OCI-LY3 (cell line): ENCODE measurements at regions not wholly inside any gene's neighbourhood (a gene's known extent, or its start where the extent isn't known, plus 50 kb on each side); places are given as distances from the start of the nearest gene placed in this dataset.

Experiments
- H2AFZ ChIP-seq: fragments of 200-600, 300-600 bp; shearing (Covaris generic); 2 replicates; pipeline ENCODE4 v1.6.0; 2014; ENCODE audit warnings: antibody characterized with exemption, low read depth, low read length
- H3K27ac ChIP-seq: fragments of 200-600, 300-600 bp; sonication (generic); 2 replicates; pipeline ENCODE4 v1.5.1; 2014; ENCODE audit warnings: mild to moderate bottlenecking, low read length, moderate library complexity, mixed read lengths
- H3K27me3 ChIP-seq: fragments of 200-600, 300-600 bp; sonication (generic); 2 replicates; pipeline ENCODE4 v1.6.1; 2014; ENCODE audit warnings: low read depth, low read length, mixed read lengths
- H3K36me3 ChIP-seq: fragments of 200-600, 300-600 bp; sonication (generic); replicated peaks from 2 replicates; pipeline ENCODE3; 2014; ENCODE audit warnings: low read depth, low read length, mixed read lengths
- H3K4me1 ChIP-seq: fragments of 300-600, 200-600 bp; sonication (generic); 2 replicates; pipeline ENCODE4 v1.6.1; 2014; ENCODE audit warnings: low read length, mixed read lengths
- H3K4me2 ChIP-seq: fragments of 200-600, 300-600 bp; sonication (generic); 2 replicates; pipeline ENCODE4 v1.6.1; 2014; ENCODE audit warnings: low read length, mixed read lengths
- H3K4me3 ChIP-seq: fragments of 300-600, 200-600 bp; sonication (generic); 2 replicates; pipeline ENCODE4 v1.5.1; 2014; ENCODE audit warnings: antibody characterized with exemption, mild to moderate bottlenecking, low read length, moderate library complexity
- H3K79me2 ChIP-seq: fragments of 300-600, 200-600 bp; shearing (Covaris generic); 2 replicates; pipeline ENCODE4 v1.6.1; 2014; ENCODE audit warnings: mild to moderate bottlenecking, low read length, mixed read lengths
- H3K9ac ChIP-seq: fragments of 300-600, 200-600 bp; shearing (Covaris generic); 2 replicates; pipeline ENCODE4 v1.6.0; 2014; ENCODE audit warnings: mild to moderate bottlenecking, low read length, moderate library complexity
- H3K9me3 ChIP-seq: fragments of 200-600, 300-600 bp; shearing (Covaris generic); 2 replicates; pipeline ENCODE4 v1.6.1; 2014; ENCODE audit warnings: low read length, mixed read lengths; ENCODE audit not compliant: insufficient read depth
- H4K20me1 ChIP-seq: fragments of 200-600, 300-600 bp; sonication (generic); 2 replicates; pipeline ENCODE4 v1.6.1; 2016; ENCODE audit warnings: low read length, mixed read lengths; ENCODE audit not compliant: insufficient read depth
- CTCF ChIP-seq: fragments of 200-600, 300-600 bp; sonication (generic); IDR thresholded peaks from 2 replicates; pipeline ENCODE4 v1.5.1; 2014; ENCODE audit warnings: antibody characterized with exemption, low read length, low read depth
- EZH2phosphoT487 ChIP-seq: fragments of 200-600 bp; shearing (Covaris generic); IDR thresholded peaks from 2 replicates; pipeline ENCODE4 v1.6.1; 2018; ENCODE audit warnings: antibody characterized with exemption, mixed run types, low read depth

- TF ChIP-seq CTCF (no peak), EZH2phosphoT487 (no peak)
- Histone ChIP-seq H3K27me3 (no peaks in the 10 kb centered on the region), H3K4me2 (no peak overlapping the region), H3K27ac (no peak overlapping the region), H3K4me3 (no peak overlapping the region), H3K79me2 (peaks cover 26% of the 10 kb centered on the region), H3K36me3 (peaks cover 40% of the 10 kb centered on the region), H3K4me1 (peaks cover 9% of the 10 kb centered on the region), H2AFZ (no peak overlapping the region), H4K20me1 (peaks cover 19% of the 10 kb centered on the region; the same call in 1 of the 2 replicates), H3K9ac (no peak overlapping the region), H3K9me3 (no peaks in the 10 kb centered on the region)
These were observed 323.7 kb downstream of the TMEM121 start for GRCh38 chr14:105849933-105850626.

GRCh38 chr14:105850853-105851581 lies 324.6 kb downstream of the TMEM121 start:
- H3K4me1 ChIP-seq, result peaks cover 18% of the 10 kb centered on the region

GRCh38 chr14:105851716-105852377 lies 325.5 kb downstream of the TMEM121 start:
- Histone ChIP-seq H3K4me2 (no peak overlapping the region), H3K4me1 (peaks cover 26% of the 10 kb centered on the region), H4K20me1 (peaks cover 24% of the 10 kb centered on the region; the same call in 1 of the 2 replicates), H3K27ac (no peak overlapping the region), H2AFZ (no peak overlapping the region), H3K9ac (no peak overlapping the region), H3K36me3 (peaks cover 56% of the 10 kb centered on the region), H3K4me3 (no peak overlapping the region), H3K9me3 (no peaks in the 10 kb centered on the region), H3K79me2 (peaks cover 41% of the 10 kb centered on the region), H3K27me3 (no peaks in the 10 kb centered on the region)
- no peak for TF ChIP-seq CTCF
- TF ChIP-seq EZH2phosphoT487, result no peak

More at GRCh38 chr14:105850853-105851581, 324.6 kb downstream of the TMEM121 start:
- no peaks in the 10 kb centered on the region for H3K27me3 ChIP-seq
- H2AFZ ChIP-seq, result no peak overlapping the region
- peaks cover 24% of the 10 kb centered on the region; the same call in 1 of the 2 replicates for H4K20me1 ChIP-seq
- no peak overlapping the region for H3K27ac ChIP-seq
- no peak overlapping the region for H3K4me2 ChIP-seq
- H3K36me3 ChIP-seq, result peaks cover 49% of the 10 kb centered on the region
- H3K9ac ChIP-seq, result no peak overlapping the region
- no peak overlapping the region for H3K4me3 ChIP-seq
- H3K9me3 ChIP-seq, result no peaks in the 10 kb centered on the region
- peaks cover 36% of the 10 kb centered on the region for H3K79me2 ChIP-seq
- no peak for TF ChIP-seq CTCF
- TF ChIP-seq EZH2phosphoT487, result no peak
